ENCODE measurements at regions not wholly inside any gene's neighbourhood (a gene's known extent, or its start where the extent isn't known, plus 50 kb on each side); places are given as distances from the start of the nearest gene placed in this dataset.

DNA sequence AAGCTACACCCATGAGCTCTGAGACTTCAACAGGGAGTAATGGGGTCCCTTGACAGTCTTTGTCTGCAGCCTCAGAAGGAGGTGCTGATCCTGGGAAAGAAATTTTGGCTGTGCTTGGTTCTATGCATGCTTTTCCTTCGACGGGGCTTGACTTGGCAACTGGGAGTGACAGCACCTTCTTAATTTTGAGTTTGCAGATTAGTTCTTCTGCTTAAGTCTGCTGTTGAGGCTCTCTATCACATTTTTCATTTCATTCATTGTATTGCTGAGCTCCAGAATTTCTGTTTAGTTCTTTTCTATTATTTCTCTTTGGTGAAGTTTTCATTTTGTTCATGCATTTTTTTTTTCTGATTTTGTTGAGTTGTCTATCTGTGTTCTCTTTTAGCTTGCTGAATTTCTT is 125.6 kb downstream of the SNX19 start:
- POLR2A ChIA-PET (ENCODE audit: low non-redundant PET): no interaction called here
- CTCF ChIA-PET: no interaction called here
- DNase-seq (ENCODE audit: low spot score): no peak
- TF ChIP-seq CTCF (conservative IDR thresholded peaks at IDR 0.05; ENCODE audit: low read depth): no peak
- no peak overlapping the region for H3K27ac ChIP-seq

DNA sequence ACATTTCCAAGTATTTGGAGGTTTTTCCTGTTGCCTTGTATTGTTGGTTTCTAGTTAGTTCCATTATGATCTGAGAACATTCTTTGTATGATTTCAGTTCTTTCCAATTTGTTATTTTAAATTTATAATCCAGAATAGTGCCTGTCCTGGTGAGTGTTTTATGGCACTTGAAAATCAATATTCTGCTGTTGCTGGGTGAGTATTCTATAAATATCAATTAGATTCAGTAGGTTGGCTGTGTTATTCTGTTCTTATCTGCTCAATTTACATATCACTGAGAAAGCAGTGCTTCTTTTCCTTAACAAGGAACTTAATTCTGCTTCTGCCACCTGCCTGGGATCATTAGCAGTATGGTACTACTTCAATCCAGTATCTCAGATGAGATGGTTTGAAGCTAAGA is 123.5 kb downstream of the SNX19 start:
- no peak overlapping the region for H3K27ac ChIP-seq
- DNase-seq (ENCODE audit: low spot score): no peak
- ChIA-PET POLR2A (ENCODE audit: low non-redundant PET) (no interaction called here), CTCF (no interaction called here)
- TF ChIP-seq CTCF (conservative IDR thresholded peaks at IDR 0.05; ENCODE audit: low read depth): no peak

- TF ChIP-seq CTCF (conservative IDR thresholded peaks at IDR 0.05; ENCODE audit: low read depth): no peak
- H3K27ac ChIP-seq: no peak overlapping the region
- ChIA-PET POLR2A (ENCODE audit: low non-redundant PET) (no interaction called here), CTCF (no interaction called here)
- no peak for DNase-seq (ENCODE audit: low spot score)
Observed at GRCh38 chr11:130796828-130797227, 119.5 kb downstream of the SNX19 start.

DNA sequence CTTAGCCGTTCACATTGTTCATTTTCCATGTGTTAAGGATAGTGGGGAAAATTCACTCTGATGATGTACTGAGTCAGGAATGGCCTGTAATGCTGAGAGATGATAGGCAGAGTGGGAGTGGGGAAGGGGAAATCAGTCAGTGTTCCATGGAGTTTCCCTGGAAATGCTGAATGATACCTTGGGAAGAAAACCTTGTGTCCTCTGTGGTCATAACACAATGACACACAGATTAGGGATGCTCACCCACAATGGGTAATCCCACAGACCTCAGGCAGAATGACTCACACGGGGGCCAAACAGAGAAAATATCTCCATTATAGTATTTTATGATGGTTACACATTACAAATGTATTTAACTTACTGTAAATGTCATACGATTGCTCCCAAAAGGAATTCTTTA is 118.0 kb downstream of the SNX19 start:
- POLR2A ChIA-PET (ENCODE audit: low non-redundant PET): no interaction called here
- H3K27ac ChIP-seq: no peak overlapping the region
- peak; percentile 84 for DNase-seq (ENCODE audit: low spot score)
- no peak for TF ChIP-seq CTCF (conservative IDR thresholded peaks at IDR 0.05; ENCODE audit: low read depth)
- CTCF ChIA-PET: interaction anchor here (0.7 kb wide), 1 partner anchor 10 kb away, joined by 3 read pairs; no protein-coding TSS in a partner anchor

- ChIA-PET CTCF (interaction anchor here (0.7 kb wide), 1 partner anchor 10 kb away, joined by 3 read pairs; no protein-coding TSS in a partner anchor), POLR2A (ENCODE audit: low non-redundant PET) (no interaction called here)
Observed at GRCh38 chr11:130798801-130799200, 117.5 kb downstream of the SNX19 start.

DNA sequence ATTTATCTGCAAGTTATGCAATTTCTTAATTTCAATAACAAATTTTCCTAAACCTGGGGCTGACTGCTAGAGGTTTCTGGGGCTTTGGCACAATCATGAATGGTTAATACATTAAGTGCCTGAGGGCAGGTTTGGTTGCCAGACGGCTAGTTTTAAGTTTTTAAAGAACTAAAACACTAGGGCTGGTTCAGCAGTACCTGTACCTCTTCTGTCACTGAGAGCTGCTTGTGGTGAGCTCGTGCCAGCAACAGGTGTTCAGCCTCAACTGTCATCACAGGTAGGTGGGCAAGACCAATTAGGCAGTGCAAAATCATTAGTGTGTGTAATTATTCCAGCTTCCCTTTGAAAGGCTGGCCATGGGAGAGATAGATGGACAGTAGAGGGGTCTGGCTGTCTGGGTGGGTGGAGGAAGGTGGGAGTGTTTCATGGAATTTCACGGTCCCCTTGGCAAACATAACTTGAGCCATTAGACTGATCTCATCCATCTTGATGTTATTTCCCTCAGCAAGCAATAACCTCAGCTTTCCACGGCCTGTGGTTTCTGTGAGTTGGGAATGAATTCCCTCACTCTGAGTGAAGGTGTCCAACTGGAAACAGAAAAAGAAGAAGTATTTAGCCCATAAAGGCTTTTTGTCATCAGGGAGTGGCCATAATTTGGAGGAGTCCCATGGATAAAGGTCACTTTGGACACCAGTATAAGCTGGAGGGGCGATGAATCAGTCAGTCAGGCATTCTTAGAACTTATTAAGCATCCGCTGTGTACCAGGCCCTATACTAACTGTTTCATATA is 114.8 kb downstream of the SNX19 start:
- no peak for TF ChIP-seq CTCF (conservative IDR thresholded peaks at IDR 0.05; ENCODE audit: low read depth)
- CTCF ChIA-PET: interaction anchor here (0.8 kb wide), 1 partner anchor 66 kb away, joined by 4 read pairs; no protein-coding TSS in a partner anchor

More at GRCh38 chr11:130798801-130799200, 117.5 kb downstream of the SNX19 start:
- no peak for TF ChIP-seq CTCF (conservative IDR thresholded peaks at IDR 0.05; ENCODE audit: low read depth)
- no peak for DNase-seq (ENCODE audit: low spot score)
- H3K27ac ChIP-seq: no peak overlapping the region

More for the DNA sequence above, 114.8 kb downstream of the SNX19 start:
- DNase-seq (ENCODE audit: low spot score): no peak
- H3K27ac ChIP-seq: no peak overlapping the region
- POLR2A ChIA-PET (ENCODE audit: low non-redundant PET): no interaction called here

All from RWPE1 (cell line).